GM12892 (cell line): ENCODE measurements at regions not wholly inside any gene's neighbourhood (a gene's known extent, or its start where the extent isn't known, plus 50 kb on each side); places are given as distances from the start of the nearest gene placed in this dataset.

Experiments
- POLR2A ChIP-seq: IDR thresholded peaks from 2 replicates; pipeline ENCODE4 v1.6.1; 2011; ENCODE audit warnings: low read depth, low read length, control low read depth
- POLR2AphosphoS5 ChIP-seq: IDR thresholded peaks from 2 replicates; pipeline ENCODE4 v1.6.1; 2011; ENCODE audit warnings: low read depth, low read length, control low read depth

DNA sequence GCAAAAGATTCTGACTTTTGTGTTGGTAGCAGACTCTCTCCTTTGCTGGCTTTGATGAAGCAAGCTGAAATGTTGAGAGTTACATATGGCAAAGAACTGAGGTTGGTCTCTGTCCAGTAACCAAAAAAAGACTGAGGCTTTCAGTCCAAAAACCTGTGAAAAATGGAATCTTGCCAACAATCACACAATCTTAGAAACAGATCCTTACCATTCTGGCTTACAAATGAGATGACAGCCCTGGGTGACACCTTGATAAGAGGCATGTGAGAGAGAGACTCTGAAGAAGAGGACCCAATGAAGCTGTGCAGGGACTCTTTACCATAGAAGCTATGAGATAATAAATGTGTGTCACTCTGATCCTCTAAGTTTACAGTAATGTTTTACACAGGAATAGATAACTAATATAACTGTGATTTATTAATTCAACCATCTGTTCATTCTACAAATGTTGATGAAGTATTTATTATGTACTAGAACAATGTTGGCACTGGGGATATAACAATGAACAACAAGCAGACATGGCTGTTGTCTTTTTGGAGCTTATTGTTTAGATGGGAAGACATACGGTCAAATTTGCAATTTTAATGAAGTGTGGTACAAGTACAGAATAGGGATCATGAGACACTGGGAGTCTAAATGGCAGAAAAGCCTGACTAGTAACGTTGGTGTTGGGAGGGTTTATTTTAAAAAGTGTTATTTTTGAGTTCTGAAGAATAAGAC, 251.0 kb downstream of the OLFM3 start:
- TF ChIP-seq POLR2A (no peak), POLR2AphosphoS5 (no peak)
